HG03135 (cell line): ENCODE measurements at regions not wholly inside any gene's neighbourhood (a gene's known extent, or its start where the extent isn't known, plus 50 kb on each side); places are given as distances from the start of the nearest gene placed in this dataset.
"Not testable (repeated sequence)": the region's sequence is repeated elsewhere in the genome, so short reads cannot be mapped to it uniquely, and the experiment has no call there.

Source experiments
- ATAC-seq: cut with Tn5 transposase; IDR thresholded peaks from one replicate; pipeline ENCODE4 v1.9.1; 2021; ENCODE audit warnings: mild to moderate bottlenecking, moderate library complexity; ENCODE audit not compliant: unreplicated experiment

GRCh38 chr1:166488327-166488726 is 321.5 kb upstream of the FAM78B start:
- ATAC-seq = no peak

GRCh38 chr1:166489356-166489669 is 322.5 kb upstream of the FAM78B start:
- ATAC-seq = no peak

DNA sequence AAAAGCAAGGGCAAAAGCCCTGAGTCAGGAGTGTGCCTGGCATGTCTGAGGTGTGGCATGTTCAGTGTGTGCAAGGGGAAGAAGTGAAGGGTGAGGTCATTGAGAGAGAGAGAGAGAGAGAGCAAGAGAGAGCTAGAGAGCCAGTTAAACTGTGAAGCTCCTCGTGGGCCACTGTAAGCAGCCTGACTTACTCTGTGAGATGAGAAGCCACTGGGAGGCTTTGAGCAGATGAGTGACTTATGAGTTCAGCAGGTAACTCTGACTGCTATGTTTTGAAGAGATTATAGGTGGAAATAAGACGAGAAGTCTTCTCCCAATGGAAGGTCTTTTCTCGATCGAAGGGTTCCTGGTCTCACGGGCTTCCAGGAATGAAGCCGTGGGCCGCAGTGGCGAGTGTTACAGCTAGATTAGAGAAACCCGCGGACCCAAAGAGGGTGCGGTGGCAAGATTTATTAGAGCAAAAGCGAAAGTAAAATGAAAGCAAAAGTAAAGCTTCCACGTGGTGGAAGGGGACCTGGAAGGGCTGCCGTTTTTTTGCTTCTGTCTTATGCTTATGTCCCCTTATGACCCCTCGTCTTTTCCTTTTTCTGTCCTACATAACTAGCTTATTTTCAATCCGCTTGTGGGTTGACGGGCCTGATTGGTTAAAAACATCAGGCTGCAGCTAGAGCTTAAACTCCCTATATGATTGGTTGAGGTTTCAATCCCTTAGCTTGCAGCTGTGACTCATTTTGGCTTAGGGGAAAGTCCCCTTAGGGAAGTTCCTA is 323.1 kb upstream of the FAM78B start:
- peak; percentile 89 for ATAC-seq

DNA sequence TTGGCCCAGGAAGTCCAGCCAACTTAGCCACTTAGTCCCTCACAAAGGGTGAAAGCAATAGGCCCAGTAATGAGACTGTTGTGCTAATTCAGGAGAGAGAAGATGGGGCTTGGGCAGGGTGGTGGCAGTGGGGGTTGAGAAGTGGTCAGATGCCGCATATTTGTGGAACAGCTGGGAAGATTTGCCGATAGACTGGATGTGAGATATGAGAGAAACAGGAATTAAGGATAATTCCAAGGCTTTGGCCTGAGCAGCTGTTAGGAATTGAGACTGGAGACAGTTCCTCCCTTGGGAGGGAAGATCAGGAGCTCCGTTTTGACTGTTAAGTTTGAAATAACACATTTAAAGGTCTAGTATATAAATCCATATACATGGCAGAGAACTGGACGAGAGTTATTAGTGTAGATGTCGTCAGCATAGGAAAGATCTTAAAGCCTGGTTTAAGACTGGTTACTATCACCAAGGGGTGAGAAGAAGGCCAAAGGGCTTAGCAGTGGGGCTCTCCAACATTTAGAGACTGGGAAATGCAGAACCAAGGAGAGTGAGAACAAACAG is 323.7 kb upstream of the FAM78B start:
- ATAC-seq = no peak

DNA sequence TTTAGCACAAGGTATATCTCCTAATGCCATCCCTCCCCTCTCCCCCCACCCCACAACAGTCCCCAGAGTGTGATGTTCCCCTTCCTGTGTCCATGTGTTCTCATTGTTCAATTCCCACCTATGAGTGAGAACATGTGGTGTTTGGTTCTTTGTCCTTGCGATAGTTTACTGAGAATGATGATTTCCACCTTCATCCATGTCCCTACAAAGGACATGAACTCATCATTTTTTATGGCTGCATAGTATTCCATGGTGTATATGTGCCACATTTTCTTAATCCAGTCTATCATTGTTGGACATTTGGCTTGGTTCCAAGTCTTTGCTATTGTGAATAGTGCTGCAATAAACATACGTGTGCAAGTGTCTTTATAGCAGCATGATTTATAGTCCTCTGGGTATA is 327.0 kb upstream of the FAM78B start:
- ATAC-seq = not testable (repeated sequence)

DNA sequence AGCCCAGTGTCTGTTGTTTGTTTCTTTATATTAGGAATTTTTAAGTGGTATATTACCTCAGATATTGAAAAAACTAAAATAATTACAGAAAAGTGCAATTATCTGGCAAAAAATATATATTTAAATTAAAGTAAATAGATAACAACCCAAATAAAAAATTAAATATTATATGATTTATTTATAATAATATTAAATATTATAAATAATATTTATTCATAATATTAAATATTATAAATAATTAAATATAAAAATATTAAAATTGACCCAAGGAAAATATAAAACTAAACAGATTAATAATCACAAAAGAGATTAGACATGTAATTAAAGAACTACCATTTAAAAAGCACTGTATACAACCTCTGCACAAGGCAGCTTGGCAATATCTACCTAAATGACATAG is 331.9 kb upstream of the POGK start:
- no peak for ATAC-seq

DNA sequence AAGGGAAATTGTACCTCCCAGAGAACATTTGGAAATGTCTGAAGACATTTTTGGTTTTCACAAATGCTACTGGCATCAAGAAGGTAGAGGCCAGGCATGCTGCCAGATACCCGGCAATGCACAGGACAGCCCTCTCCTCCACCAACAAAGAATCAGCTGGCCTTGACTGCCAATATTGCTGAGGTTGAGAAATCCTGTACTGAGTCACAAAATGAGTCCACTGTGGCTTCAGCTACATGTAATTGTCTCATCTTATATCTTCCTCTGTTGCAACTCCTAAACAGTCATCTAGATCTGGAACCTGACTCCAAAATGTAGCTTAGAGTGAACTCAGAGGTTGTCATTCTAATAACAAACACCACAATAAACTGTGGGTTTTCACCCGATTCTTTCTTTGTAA is 327.5 kb upstream of the POGK start:
- ATAC-seq = no peak

DNA sequence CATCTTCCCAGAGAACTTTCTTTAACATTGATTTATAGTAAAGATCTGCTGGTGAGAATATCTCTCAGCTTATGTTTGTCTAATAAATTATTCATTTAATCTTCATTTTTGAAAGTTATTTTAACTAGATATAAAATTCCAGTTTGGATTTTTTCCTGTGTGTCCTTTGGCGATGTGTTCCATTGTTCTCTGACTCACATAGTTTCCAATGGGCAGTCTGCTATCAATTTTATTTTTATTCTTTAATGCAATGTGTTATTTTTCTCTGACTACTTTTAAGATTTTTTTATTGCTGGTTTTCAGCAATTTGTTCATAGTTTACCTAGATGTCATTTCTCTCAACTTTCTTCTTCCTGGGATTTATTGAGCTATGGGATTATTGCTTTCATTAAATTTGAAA is 325.2 kb upstream of the POGK start:
- no peak for ATAC-seq

- ATAC-seq = no peak
These were observed 311.5 kb upstream of the POGK start for GRCh38 chr1:166527752-166528151.

GRCh38 chr1:166538646-166539045 is 300.6 kb upstream of the POGK start:
- no peak for ATAC-seq

- ATAC-seq = no peak
These were observed 295.2 kb upstream of the POGK start for GRCh38 chr1:166544036-166544435.

DNA sequence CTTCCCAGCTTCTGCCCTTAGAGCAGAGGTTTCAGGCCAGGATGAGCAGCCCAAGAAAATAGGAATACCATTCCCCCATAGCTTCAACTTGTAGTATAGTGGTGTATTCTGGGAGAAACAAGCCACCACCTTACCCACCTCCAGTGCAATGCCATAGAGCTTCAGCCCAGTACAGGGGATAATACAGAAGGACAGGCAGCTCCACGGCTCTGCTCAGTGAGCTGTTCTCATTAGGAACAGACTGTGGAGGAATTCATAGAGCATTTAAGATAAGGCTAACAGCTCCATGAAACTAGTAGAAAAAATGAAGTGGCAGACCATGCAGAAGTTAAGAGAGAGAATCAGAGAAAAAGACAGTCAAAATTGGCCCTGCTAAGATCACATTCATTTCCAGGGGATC is 294.7 kb upstream of the POGK start:
- ATAC-seq = no peak

GRCh38 chr1:166552706-166553105 is 286.6 kb upstream of the POGK start:
- no peak for ATAC-seq

GRCh38 chr1:166570954-166571353 is 268.3 kb upstream of the POGK start:
- no peak for ATAC-seq

DNA sequence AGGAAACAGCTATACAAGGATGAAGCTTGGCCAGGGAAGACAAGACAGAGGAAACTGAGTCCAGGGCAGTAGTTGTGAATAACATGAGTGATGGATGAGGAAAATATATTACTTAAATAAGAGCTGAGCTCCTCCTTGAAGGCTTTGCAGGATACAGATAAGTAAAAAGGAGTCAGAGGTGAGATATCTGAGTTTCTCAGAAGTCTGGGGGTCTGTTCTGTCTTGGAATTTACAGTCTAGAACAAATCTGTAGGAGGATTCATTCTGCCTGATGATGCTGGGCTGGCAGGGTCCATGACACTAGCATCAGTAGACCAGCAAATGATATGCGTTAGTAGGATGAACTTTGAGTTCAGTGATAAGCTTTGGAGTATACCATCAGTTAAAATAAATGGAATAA is 266.1 kb upstream of the POGK start:
- no peak for ATAC-seq

- no peak for ATAC-seq
These were observed 259.4 kb upstream of the POGK start for GRCh38 chr1:166579557-166580501.

GRCh38 chr1:166588741-166589140 is 250.5 kb upstream of the POGK start:
- no peak for ATAC-seq

GRCh38 chr1:166590161-166590560 is 249.1 kb upstream of the POGK start:
- no peak for ATAC-seq

DNA sequence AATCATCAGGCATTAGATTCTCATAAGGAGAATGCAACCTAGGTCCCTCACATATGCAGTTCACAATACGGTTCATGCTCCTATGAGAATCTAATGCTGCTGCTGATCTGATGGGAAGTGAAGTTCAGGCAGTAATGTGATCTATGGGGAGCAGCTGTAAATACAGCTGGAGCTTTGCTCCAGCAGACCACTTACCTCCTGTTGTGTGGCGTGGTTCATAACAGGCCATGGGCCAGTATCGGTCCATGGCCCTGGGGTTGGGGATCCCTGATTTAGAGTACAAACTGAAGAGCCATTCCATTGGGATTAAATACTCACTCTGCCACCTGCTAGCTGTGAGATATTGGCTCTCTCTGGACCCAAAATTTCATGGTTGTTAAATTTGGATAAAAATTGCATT is 244.6 kb upstream of the POGK start:
- ATAC-seq = no peak

DNA sequence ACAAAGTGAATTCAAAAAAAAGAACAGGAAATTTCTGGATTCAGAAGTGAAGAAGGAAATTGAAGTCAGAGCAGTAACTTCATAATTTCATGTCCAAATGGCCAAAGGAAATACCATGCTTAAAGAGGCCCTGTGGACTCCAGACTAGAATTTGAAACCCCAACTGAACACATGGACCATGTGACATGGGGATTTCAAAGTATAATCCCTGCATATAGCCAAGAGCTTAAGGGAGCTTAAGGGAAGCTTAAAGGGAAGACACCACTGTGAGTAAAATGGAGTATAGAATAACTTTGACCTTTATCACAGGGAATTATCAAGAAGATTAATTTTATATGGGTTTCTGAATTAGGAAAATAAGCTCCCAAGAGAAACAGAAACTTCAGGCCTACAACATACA is 241.8 kb upstream of the POGK start:
- no peak for ATAC-seq

- ATAC-seq = no peak
These were observed 238.7 kb upstream of the POGK start for GRCh38 chr1:166600574-166600973.
